ENCODE measurements at regions not wholly inside any gene's neighbourhood (a gene's known extent, or its start where the extent isn't known, plus 50 kb on each side); places are given as distances from the start of the nearest gene placed in this dataset.

DNA sequence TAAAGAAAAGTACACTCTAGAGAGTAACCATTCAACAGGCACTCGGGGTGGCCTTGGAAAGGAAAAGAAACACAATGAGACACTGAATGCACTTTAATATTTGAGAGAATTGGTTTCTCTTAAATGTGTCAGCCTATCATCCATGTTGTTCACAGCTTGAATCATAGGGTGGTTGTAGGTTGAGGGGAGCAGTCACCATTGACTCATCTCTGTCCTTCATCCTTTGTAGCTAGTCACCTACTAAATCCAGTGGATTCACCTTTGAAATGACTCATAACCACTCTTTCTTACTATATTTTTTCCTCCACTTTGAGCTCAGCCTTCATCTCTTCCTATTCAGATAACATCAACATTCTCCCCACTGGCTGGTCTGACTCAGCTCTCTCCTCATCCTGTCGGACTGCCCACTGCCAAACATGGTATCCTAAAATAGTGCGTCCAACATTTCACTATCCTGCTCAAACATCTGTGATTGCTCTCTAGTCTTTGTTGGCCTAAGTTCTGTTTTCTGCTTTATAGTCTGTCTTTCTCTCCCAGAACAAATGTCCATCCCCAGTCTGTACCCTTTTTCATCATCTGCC, 182.7 kb upstream of the GADL1 start:
- H3K79me2 ChIP-seq (ENCODE audit: control insufficient read depth, insufficient read depth, low read length): no peaks in the 10 kb centered on the region
- H3K9me1 ChIP-seq (ENCODE audit: control insufficient read depth, extremely low read depth, insufficient read depth, low read length): no peaks in the 10 kb centered on the region
- peak overlapping the region; percentile 50 for H3K4me2 ChIP-seq (ENCODE audit: control insufficient read depth, extremely low read depth, insufficient read depth, low read depth, low read length)
- TF ChIP-seq EZH2 (IDR thresholded peaks at IDR 0.05; ENCODE audit: low read length): no peak
- TF ChIP-seq, protein P1, sequence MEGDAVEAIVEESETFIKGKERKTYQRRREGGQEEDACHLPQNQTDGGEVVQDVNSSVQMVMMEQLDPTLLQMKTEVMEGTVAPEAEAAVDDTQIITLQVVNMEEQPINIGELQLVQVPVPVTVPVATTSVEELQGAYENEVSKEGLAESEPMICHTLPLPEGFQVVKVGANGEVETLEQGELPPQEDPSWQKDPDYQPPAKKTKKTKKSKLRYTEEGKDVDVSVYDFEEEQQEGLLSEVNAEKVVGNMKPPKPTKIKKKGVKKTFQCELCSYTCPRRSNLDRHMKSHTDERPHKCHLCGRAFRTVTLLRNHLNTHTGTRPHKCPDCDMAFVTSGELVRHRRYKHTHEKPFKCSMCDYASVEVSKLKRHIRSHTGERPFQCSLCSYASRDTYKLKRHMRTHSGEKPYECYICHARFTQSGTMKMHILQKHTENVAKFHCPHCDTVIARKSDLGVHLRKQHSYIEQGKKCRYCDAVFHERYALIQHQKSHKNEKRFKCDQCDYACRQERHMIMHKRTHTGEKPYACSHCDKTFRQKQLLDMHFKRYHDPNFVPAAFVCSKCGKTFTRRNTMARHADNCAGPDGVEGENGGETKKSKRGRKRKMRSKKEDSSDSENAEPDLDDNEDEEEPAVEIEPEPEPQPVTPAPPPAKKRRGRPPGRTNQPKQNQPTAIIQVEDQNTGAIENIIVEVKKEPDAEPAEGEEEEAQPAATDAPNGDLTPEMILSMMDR (optimal IDR thresholded peaks at IDR 0.05 in 1 of 3, IDR thresholded peaks at IDR 0.05 in 1 of 3, conservative IDR thresholded peaks at IDR 0.05 in 1 of 3; ENCODE audit: extremely low read depth in 1 of 3, insufficient read depth in 2 of 3, low read length in 3 of 3): no peak
- peak overlapping the region; percentile 57 for H3K27ac ChIP-seq (ENCODE audit: control insufficient read depth, insufficient read depth, low read length)
- peaks cover 31% of the 10 kb centered on the region for H3K4me1 ChIP-seq (ENCODE audit: control insufficient read depth, extremely low read depth, insufficient read depth, low read length)
- no peaks in the 10 kb centered on the region for H3K36me3 ChIP-seq (ENCODE audit: control insufficient read depth in 2 of 2, extremely low read depth in 1 of 2, insufficient read depth in 2 of 2, low read length in 2 of 2)
- dilution Hi-C loops (cut with MboI; ENCODE audit: extremely low pct_ligation_motif_present, low sequenced_read_pairs): no loop called here
- peak overlapping the region; percentile 17 for H2AFZ ChIP-seq (ENCODE audit: control insufficient read depth, low read length)
- H3K9me3 ChIP-seq (ENCODE audit: control insufficient read depth, low read depth, low read length): no peaks in the 10 kb centered on the region
- FAIRE-seq: peak; percentile 99
- no peaks in the 10 kb centered on the region for H4K20me1 ChIP-seq (ENCODE audit: control insufficient read depth, extremely low read depth, insufficient read depth, low read length)
- no peak overlapping the region for H3K9ac ChIP-seq (ENCODE audit: control insufficient read depth, extremely low read depth, insufficient read depth, low read length)
- H3K4me3 ChIP-seq (ENCODE audit: control insufficient read depth in 2 of 3, extremely low read depth in 1 of 3, insufficient read depth in 2 of 3, low read depth in 1 of 3, low read length in 3 of 3): no peak overlapping the region
- no peaks in the 10 kb centered on the region for H3K27me3 ChIP-seq (ENCODE audit: control insufficient read depth, extremely low read depth, insufficient read depth, low read length)
- DNase-seq (ENCODE audit: low read depth, low spot score): peak; percentile 91

DNA sequence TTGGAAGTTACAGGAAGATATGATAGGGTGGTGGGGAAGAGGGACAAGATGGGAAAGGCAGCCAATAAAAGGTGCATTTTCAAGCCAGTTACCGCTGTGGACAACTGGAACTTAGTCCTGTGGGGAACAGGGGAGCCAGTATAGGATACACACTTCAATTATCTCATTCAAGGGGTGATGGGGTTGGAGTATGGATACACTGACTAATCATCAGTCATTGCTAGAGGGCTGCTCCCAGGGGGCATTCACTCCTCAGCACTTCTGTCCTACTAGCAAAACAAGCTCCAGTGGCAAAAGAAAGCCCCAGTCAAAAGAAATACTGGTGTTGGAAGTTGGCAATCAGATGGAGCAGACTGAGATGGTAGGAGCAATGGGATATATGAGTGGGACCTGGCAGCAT, 183.4 kb upstream of the GADL1 start:
- peak overlapping the region; percentile 4 for H3K4me2 ChIP-seq (ENCODE audit: control insufficient read depth, extremely low read depth, insufficient read depth, low read depth, low read length)
- H3K9me3 ChIP-seq (ENCODE audit: control insufficient read depth, low read depth, low read length): no peaks in the 10 kb centered on the region
- H3K36me3 ChIP-seq (ENCODE audit: control insufficient read depth in 2 of 2, extremely low read depth in 1 of 2, insufficient read depth in 2 of 2, low read length in 2 of 2): no peaks in the 10 kb centered on the region
- no peaks in the 10 kb centered on the region for H3K79me2 ChIP-seq (ENCODE audit: control insufficient read depth, insufficient read depth, low read length)
- no peaks in the 10 kb centered on the region for H4K20me1 ChIP-seq (ENCODE audit: control insufficient read depth, extremely low read depth, insufficient read depth, low read length)
- peaks cover 28% of the 10 kb centered on the region for H3K4me1 ChIP-seq (ENCODE audit: control insufficient read depth, extremely low read depth, insufficient read depth, low read length)
- no peaks in the 10 kb centered on the region for H3K9me1 ChIP-seq (ENCODE audit: control insufficient read depth, extremely low read depth, insufficient read depth, low read length)
- FAIRE-seq (no peak), DNase-seq (ENCODE audit: low read depth, low spot score) (no peak)
- no peak overlapping the region for H2AFZ ChIP-seq (ENCODE audit: control insufficient read depth, low read length)
- H3K4me3 ChIP-seq (ENCODE audit: control insufficient read depth in 2 of 3, extremely low read depth in 1 of 3, insufficient read depth in 2 of 3, low read depth in 1 of 3, low read length in 3 of 3): no peak overlapping the region
- dilution Hi-C loops (cut with MboI; ENCODE audit: extremely low pct_ligation_motif_present, low sequenced_read_pairs): no loop called here
- H3K27ac ChIP-seq (ENCODE audit: control insufficient read depth, insufficient read depth, low read length): peak overlapping the region; percentile 57
- TF ChIP-seq EZH2 (IDR thresholded peaks at IDR 0.05; ENCODE audit: low read length): no peak
- TF ChIP-seq, protein P1 (optimal IDR thresholded peaks at IDR 0.05 in 1 of 3, IDR thresholded peaks at IDR 0.05 in 1 of 3, conservative IDR thresholded peaks at IDR 0.05 in 1 of 3; ENCODE audit: extremely low read depth in 1 of 3, insufficient read depth in 2 of 3, low read length in 3 of 3): no peak
- no peaks in the 10 kb centered on the region for H3K27me3 ChIP-seq (ENCODE audit: control insufficient read depth, extremely low read depth, insufficient read depth, low read length)
- no peak overlapping the region for H3K9ac ChIP-seq (ENCODE audit: control insufficient read depth, extremely low read depth, insufficient read depth, low read length)

Measured in keratinocyte (primary cell).